GM21825 (cell line): ENCODE measurements at regions not wholly inside any gene's neighbourhood (a gene's known extent, or its start where the extent isn't known, plus 50 kb on each side); places are given as distances from the start of the nearest gene placed in this dataset.

Experiments
- ATAC-seq: cut with Tn5 transposase; IDR thresholded peaks from one replicate; pipeline ENCODE4 v1.9.1; 2021; ENCODE audit warnings: mild to moderate bottlenecking, moderate library complexity; ENCODE audit not compliant: unreplicated experiment

- ATAC-seq: no peak
Measured at GRCh38 chr2:238979636-238980035, 131.8 kb downstream of the TWIST2 start.

- no peak for ATAC-seq
Measured at GRCh38 chr2:238985041-238985729, 137.3 kb downstream of the TWIST2 start.

- no peak for ATAC-seq
Measured at GRCh38 chr2:238985931-238986446, 138.1 kb downstream of the TWIST2 start.

- no peak for ATAC-seq
Measured at GRCh38 chr2:238986491-238987351, 138.8 kb downstream of the TWIST2 start.

GRCh38 chr2:238987352-238987981, 139.6 kb downstream of the TWIST2 start:
- ATAC-seq: no peak

- ATAC-seq: no peak
Measured at GRCh38 chr2:238988105-238988504, 140.2 kb downstream of the TWIST2 start.

GRCh38 chr2:238988752-238989151, 140.9 kb downstream of the TWIST2 start:
- ATAC-seq: no peak

- no peak for ATAC-seq
Measured at GRCh38 chr2:238989484-238989883, 141.6 kb downstream of the TWIST2 start.

GRCh38 chr2:238994432-238994831, 146.5 kb downstream of the TWIST2 start:
- no peak for ATAC-seq

- no peak for ATAC-seq
Measured at GRCh38 chr2:238994876-238995275, 147.0 kb downstream of the TWIST2 start.

- ATAC-seq: no peak
Measured at GRCh38 chr2:238995634-238996033, 147.7 kb downstream of the TWIST2 start.

- ATAC-seq: no peak
Measured at GRCh38 chr2:238996331-238997136, 148.6 kb downstream of the TWIST2 start.

- ATAC-seq: no peak
Measured at GRCh38 chr2:238997137-238997390, 149.2 kb downstream of the TWIST2 start.

- ATAC-seq: no peak
Measured at GRCh38 chr2:238997684-238998083, 149.8 kb downstream of the TWIST2 start.
